SH-SY5Y (cell line): ENCODE measurements at regions not wholly inside any gene's neighbourhood (a gene's known extent, or its start where the extent isn't known, plus 50 kb on each side); places are given as distances from the start of the nearest gene placed in this dataset.

Source experiments
- GATA2 ChIP-seq: IDR thresholded peaks from 2 replicates; pipeline ENCODE4 v1.6.1; 2011; ENCODE audit warnings: mild to moderate bottlenecking, low read depth, low read length
- GATA3 ChIP-seq: IDR thresholded peaks from 2 replicates; pipeline ENCODE4 v1.6.1; 2011; ENCODE audit warnings: low read depth, mild to moderate bottlenecking, low read length, moderate library complexity

GRCh38 chr12:22796941-22797630 is 172.1 kb downstream of the ETNK1 start:
- TF ChIP-seq GATA2 (no peak), GATA3 (no peak)

GRCh38 chr12:22797701-22798100 is 172.7 kb downstream of the ETNK1 start:
- TF ChIP-seq GATA2 (no peak), GATA3 (no peak)

- no peak for TF ChIP-seq GATA3
These were observed 173.1 kb downstream of the ETNK1 start for GRCh38 chr12:22798116-22798515.

GRCh38 chr12:22799503-22799902 is 174.5 kb downstream of the ETNK1 start:
- no peak for TF ChIP-seq GATA2
- no peak for TF ChIP-seq GATA3

GRCh38 chr12:22800332-22800731 is 175.4 kb downstream of the ETNK1 start:
- TF ChIP-seq GATA2, result no peak
- TF ChIP-seq GATA3, result no peak

- no peak for TF ChIP-seq GATA3
- TF ChIP-seq GATA2, result no peak
These were observed 178.1 kb downstream of the ETNK1 start for GRCh38 chr12:22802883-22803630.

GRCh38 chr12:22803725-22804124 is 178.8 kb downstream of the ETNK1 start:
- TF ChIP-seq GATA3 (no peak), GATA2 (no peak)

- no peak for TF ChIP-seq GATA2
These were observed 183.9 kb downstream of the ETNK1 start for GRCh38 chr12:22808860-22809259.

GRCh38 chr12:22810036-22810435 is 185.1 kb downstream of the ETNK1 start:
- TF ChIP-seq GATA2, result no peak
- TF ChIP-seq GATA3, result no peak

GRCh38 chr12:22812531-22812930 is 187.6 kb downstream of the ETNK1 start:
- no peak for TF ChIP-seq GATA2
- no peak for TF ChIP-seq GATA3

- TF ChIP-seq GATA3, result no peak
- no peak for TF ChIP-seq GATA2
These were observed 197.0 kb downstream of the ETNK1 start for GRCh38 chr12:22821985-22822384.

- no peak for TF ChIP-seq GATA2
- no peak for TF ChIP-seq GATA3
These were observed 201.1 kb downstream of the ETNK1 start for GRCh38 chr12:22826026-22826425.

- TF ChIP-seq GATA3 (no peak), GATA2 (no peak)
These were observed 203.1 kb downstream of the ETNK1 start for GRCh38 chr12:22828066-22828465.

GRCh38 chr12:22835431-22835830 is 210.5 kb downstream of the ETNK1 start:
- no peak for TF ChIP-seq GATA3
- TF ChIP-seq GATA2, result no peak

GRCh38 chr12:22850185-22850584 is 225.2 kb downstream of the ETNK1 start:
- TF ChIP-seq GATA2 (no peak), GATA3 (no peak)

GRCh38 chr12:22851532-22851931 is 226.6 kb downstream of the ETNK1 start:
- no peak for TF ChIP-seq GATA3
- no peak for TF ChIP-seq GATA2
